Hepatocyte (in vitro differentiated cells): ENCODE measurements at regions not wholly inside any gene's neighbourhood (a gene's known extent, or its start where the extent isn't known, plus 50 kb on each side); places are given as distances from the start of the nearest gene placed in this dataset.

Source experiments
- EZH2 ChIP-seq: fragments of 200-600 bp; sonication (generic); IDR thresholded peaks from 2 replicates; pipeline ENCODE4 v1.6.1; 2016; ENCODE audit warnings: antibody characterized with exemption, mild to moderate bottlenecking, borderline replicate concordance
- TF ChIP-seq, protein P1 (sequence below): fragments of 200-600 bp; sonication (generic); IDR thresholded peaks from 2 replicates; pipeline ENCODE4 v1.5.1; 2016; ENCODE audit warnings: antibody characterized with exemption, mild to moderate bottlenecking; ENCODE audit not compliant: poor library complexity

DNA sequence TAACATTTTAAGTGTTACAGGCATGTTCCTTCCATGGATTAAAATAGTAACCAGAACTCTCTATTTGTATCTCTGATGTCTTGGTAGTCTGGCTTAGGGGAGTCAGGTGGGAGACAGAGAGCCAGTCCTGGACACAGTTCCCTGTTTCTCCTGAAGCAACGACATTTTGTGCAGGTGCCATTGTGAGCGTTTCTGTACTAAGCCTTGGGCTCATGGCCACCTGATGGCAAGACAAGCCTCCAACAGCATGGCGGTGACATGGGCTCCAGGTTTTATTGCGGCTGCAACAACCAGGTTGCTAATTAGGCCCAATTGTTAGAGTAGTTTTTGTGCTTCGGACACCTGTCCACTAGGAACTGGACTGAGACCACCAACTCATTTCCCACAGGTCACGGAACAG, 105.3 kb downstream of the PRDM13 start:
- TF ChIP-seq, protein P1, sequence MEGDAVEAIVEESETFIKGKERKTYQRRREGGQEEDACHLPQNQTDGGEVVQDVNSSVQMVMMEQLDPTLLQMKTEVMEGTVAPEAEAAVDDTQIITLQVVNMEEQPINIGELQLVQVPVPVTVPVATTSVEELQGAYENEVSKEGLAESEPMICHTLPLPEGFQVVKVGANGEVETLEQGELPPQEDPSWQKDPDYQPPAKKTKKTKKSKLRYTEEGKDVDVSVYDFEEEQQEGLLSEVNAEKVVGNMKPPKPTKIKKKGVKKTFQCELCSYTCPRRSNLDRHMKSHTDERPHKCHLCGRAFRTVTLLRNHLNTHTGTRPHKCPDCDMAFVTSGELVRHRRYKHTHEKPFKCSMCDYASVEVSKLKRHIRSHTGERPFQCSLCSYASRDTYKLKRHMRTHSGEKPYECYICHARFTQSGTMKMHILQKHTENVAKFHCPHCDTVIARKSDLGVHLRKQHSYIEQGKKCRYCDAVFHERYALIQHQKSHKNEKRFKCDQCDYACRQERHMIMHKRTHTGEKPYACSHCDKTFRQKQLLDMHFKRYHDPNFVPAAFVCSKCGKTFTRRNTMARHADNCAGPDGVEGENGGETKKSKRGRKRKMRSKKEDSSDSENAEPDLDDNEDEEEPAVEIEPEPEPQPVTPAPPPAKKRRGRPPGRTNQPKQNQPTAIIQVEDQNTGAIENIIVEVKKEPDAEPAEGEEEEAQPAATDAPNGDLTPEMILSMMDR = no peak
- TF ChIP-seq EZH2 = no peak
